ENCODE measurements at regions not wholly inside any gene's neighbourhood (a gene's known extent, or its start where the extent isn't known, plus 50 kb on each side); places are given as distances from the start of the nearest gene placed in this dataset.

DNA sequence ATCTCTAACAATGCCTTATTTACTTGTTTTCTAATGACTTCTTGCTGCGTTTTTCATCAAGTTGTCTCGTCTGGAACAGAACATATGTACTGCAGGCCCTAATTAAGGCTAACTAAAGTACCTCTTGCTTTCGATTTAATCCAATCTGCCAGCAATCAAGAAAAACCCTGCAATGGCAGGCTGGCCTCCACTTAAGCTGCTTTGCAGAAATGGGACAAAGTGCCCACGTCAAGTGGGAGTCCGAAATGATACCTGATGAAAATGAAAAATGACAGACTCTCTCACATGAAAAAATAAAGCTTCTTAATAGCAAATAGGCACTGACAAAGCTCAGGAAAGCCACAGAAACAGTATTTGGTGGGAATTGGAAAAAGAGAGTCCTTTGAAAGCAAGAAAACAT, 1454.7 kb downstream of the FAM181B start:
- no peaks in the 10 kb centered on the region for H3K4me1 ChIP-seq (ENCODE audit: insufficient read depth)
- no peaks in the 10 kb centered on the region for H3K9me3 ChIP-seq (ENCODE audit: low read depth)
- H2AFZ ChIP-seq, result no peak overlapping the region
- no peak for DNase-seq (ENCODE audit: low spot score)
- WGBS (ENCODE audit: low lambda C conversion rate, missing lambda C conversion rate), result 81% methylated on average over 5 of the region's 5 CpGs
- H4K20me1 ChIP-seq (ENCODE audit: insufficient read depth, poor library complexity, severe bottlenecking), result no peaks in the 10 kb centered on the region
- no peak overlapping the region for H3K27ac ChIP-seq
- no peak overlapping the region for H3K4me3 ChIP-seq
- H3K27me3 ChIP-seq, result no peaks in the 10 kb centered on the region
- TF ChIP-seq EZH2phosphoT487 (IDR thresholded peaks at IDR 0.05; ENCODE audit: low read depth, severe bottlenecking, unreplicated experiment) (no peak), EZH2 (IDR thresholded peaks at IDR 0.05; ENCODE audit: borderline replicate concordance) (no peak)
- TF ChIP-seq, protein P1, sequence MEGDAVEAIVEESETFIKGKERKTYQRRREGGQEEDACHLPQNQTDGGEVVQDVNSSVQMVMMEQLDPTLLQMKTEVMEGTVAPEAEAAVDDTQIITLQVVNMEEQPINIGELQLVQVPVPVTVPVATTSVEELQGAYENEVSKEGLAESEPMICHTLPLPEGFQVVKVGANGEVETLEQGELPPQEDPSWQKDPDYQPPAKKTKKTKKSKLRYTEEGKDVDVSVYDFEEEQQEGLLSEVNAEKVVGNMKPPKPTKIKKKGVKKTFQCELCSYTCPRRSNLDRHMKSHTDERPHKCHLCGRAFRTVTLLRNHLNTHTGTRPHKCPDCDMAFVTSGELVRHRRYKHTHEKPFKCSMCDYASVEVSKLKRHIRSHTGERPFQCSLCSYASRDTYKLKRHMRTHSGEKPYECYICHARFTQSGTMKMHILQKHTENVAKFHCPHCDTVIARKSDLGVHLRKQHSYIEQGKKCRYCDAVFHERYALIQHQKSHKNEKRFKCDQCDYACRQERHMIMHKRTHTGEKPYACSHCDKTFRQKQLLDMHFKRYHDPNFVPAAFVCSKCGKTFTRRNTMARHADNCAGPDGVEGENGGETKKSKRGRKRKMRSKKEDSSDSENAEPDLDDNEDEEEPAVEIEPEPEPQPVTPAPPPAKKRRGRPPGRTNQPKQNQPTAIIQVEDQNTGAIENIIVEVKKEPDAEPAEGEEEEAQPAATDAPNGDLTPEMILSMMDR (IDR thresholded peaks at IDR 0.05; ENCODE audit: poor library complexity), result no peak
- H3K4me2 ChIP-seq, result no peak overlapping the region
- no peaks in the 10 kb centered on the region for H3K79me2 ChIP-seq
- H3K36me3 ChIP-seq (replicated peaks; ENCODE audit: insufficient read depth, low read depth), result no peaks in the 10 kb centered on the region
- no peaks in the 10 kb centered on the region for H3K9me2 ChIP-seq (replicated peaks; ENCODE audit: insufficient read depth)

GRCh38 chr11:81270686-81271085, 1463.0 kb downstream of the FAM181B start:
- no peaks in the 10 kb centered on the region for H3K9me2 ChIP-seq (replicated peaks; ENCODE audit: insufficient read depth)
- H2AFZ ChIP-seq, result no peak overlapping the region
- no peaks in the 10 kb centered on the region for H4K20me1 ChIP-seq (ENCODE audit: insufficient read depth, poor library complexity, severe bottlenecking)

GRCh38 chr11:81267246-81267645, 1466.4 kb downstream of the FAM181B start:
- Histone ChIP-seq H3K9me2 (replicated peaks; ENCODE audit: insufficient read depth) (no peaks in the 10 kb centered on the region), H3K9me3 (ENCODE audit: low read depth) (no peaks in the 10 kb centered on the region), H3K79me2 (no peaks in the 10 kb centered on the region), H4K20me1 (ENCODE audit: insufficient read depth, poor library complexity, severe bottlenecking) (no peaks in the 10 kb centered on the region), H3K4me3 (no peak overlapping the region), H3K4me2 (no peak overlapping the region), H3K4me1 (ENCODE audit: insufficient read depth) (no peaks in the 10 kb centered on the region), H3K27me3 (no peaks in the 10 kb centered on the region), H2AFZ (no peak overlapping the region), H3K36me3 (replicated peaks; ENCODE audit: insufficient read depth, low read depth) (no peaks in the 10 kb centered on the region), H3K27ac (no peak overlapping the region)
- WGBS (ENCODE audit: low lambda C conversion rate, missing lambda C conversion rate), result 76% methylated on average over 3 of the region's 3 CpGs
- DNase-seq (ENCODE audit: low spot score), result no peak
- no peak for TF ChIP-seq EZH2 (IDR thresholded peaks at IDR 0.05; ENCODE audit: borderline replicate concordance)

More at GRCh38 chr11:81270686-81271085, 1463.0 kb downstream of the FAM181B start:
- Histone ChIP-seq H3K27ac (no peak overlapping the region), H3K4me2 (no peak overlapping the region), H3K9me3 (ENCODE audit: low read depth) (no peaks in the 10 kb centered on the region), H3K27me3 (no peaks in the 10 kb centered on the region), H3K36me3 (replicated peaks; ENCODE audit: insufficient read depth, low read depth) (no peaks in the 10 kb centered on the region), H3K79me2 (no peaks in the 10 kb centered on the region), H3K4me3 (no peak overlapping the region), H3K4me1 (ENCODE audit: insufficient read depth) (no peaks in the 10 kb centered on the region)
- DNase-seq (ENCODE audit: low spot score), result no peak
- TF ChIP-seq EZH2phosphoT487 (IDR thresholded peaks at IDR 0.05; ENCODE audit: low read depth, severe bottlenecking, unreplicated experiment) (no peak), EZH2 (IDR thresholded peaks at IDR 0.05; ENCODE audit: borderline replicate concordance) (no peak)
- TF ChIP-seq, protein P1 (IDR thresholded peaks at IDR 0.05; ENCODE audit: poor library complexity), result no peak

DNA sequence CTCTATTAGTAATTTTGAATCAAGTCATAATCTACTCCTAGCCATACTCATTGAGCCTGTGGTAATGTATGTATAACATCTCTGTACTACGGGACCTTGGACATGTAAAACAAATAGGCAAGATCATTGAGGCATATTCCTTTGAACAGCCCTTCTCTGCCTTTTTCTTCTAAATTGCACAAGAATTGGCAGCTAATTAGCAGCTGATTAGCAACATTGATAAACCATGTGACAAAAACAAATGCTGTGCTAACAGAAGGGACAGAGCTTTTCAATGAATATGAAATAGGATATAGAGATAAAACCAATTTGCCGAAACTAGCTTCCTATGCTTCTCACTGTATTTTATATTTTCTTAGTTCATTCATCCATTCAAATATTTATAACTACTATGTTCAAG, 1474.2 kb downstream of the FAM181B start:
- no peaks in the 10 kb centered on the region for H3K36me3 ChIP-seq (replicated peaks; ENCODE audit: insufficient read depth, low read depth)
- H2AFZ ChIP-seq, result no peak overlapping the region
- no peak overlapping the region for H3K27ac ChIP-seq
- WGBS (ENCODE audit: low lambda C conversion rate, missing lambda C conversion rate), result 68% methylated on average over 2 of the region's 2 CpGs
- no peaks in the 10 kb centered on the region for H4K20me1 ChIP-seq (ENCODE audit: insufficient read depth, poor library complexity, severe bottlenecking)
- H3K9me3 ChIP-seq (ENCODE audit: low read depth), result no peaks in the 10 kb centered on the region
- H3K9me2 ChIP-seq (replicated peaks; ENCODE audit: insufficient read depth), result no peaks in the 10 kb centered on the region
- no peak overlapping the region for H3K4me3 ChIP-seq
- H3K79me2 ChIP-seq, result no peaks in the 10 kb centered on the region
- DNase-seq (ENCODE audit: low spot score), result no peak
- H3K4me1 ChIP-seq (ENCODE audit: insufficient read depth), result no peaks in the 10 kb centered on the region
- H3K4me2 ChIP-seq, result no peak overlapping the region
- TF ChIP-seq, protein P1 (IDR thresholded peaks at IDR 0.05; ENCODE audit: poor library complexity), result no peak
- no peak for TF ChIP-seq EZH2phosphoT487 (IDR thresholded peaks at IDR 0.05; ENCODE audit: low read depth, severe bottlenecking, unreplicated experiment)
- TF ChIP-seq EZH2 (IDR thresholded peaks at IDR 0.05; ENCODE audit: borderline replicate concordance), result no peak
- H3K27me3 ChIP-seq, result no peaks in the 10 kb centered on the region
